ENCODE measurements at regions not wholly inside any gene's neighbourhood (a gene's known extent, or its start where the extent isn't known, plus 50 kb on each side); places are given as distances from the start of the nearest gene placed in this dataset.

DNA sequence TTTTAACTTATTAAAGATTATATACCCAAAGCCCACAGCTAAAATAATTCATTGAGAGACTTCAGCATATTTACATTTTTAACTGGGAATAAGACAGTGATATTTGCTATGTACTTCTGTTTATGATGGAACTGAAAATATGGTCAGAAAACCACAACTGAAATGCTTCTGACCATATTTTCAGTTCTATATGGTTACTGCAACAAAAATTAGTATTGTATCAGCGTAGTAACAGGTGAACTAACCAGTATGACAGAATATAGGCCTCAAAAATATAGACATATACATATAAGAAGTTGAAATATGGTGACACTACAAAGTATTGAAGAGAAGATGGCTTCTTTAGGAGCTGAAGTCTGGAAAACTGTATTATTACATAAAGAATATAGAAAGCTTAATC is 857.4 kb downstream of the OLFM4 start:
- Histone ChIP-seq H3K4me1 (ENCODE audit: insufficient read depth) (no peaks in the 10 kb centered on the region), H3K27ac (no peak overlapping the region), H3K27me3 (no peaks in the 10 kb centered on the region), H3K4me3 (no peak overlapping the region), H3K36me3 (no peaks in the 10 kb centered on the region), H3K9me3 (no peaks in the 10 kb centered on the region)
- intact Hi-C loops (cut with DNase I), result no loop called here
- TF ChIP-seq POLR2A (IDR thresholded peaks at IDR 0.05) (no peak), EP300 (IDR thresholded peaks at IDR 0.05) (no peak)
- TF ChIP-seq, protein P1, sequence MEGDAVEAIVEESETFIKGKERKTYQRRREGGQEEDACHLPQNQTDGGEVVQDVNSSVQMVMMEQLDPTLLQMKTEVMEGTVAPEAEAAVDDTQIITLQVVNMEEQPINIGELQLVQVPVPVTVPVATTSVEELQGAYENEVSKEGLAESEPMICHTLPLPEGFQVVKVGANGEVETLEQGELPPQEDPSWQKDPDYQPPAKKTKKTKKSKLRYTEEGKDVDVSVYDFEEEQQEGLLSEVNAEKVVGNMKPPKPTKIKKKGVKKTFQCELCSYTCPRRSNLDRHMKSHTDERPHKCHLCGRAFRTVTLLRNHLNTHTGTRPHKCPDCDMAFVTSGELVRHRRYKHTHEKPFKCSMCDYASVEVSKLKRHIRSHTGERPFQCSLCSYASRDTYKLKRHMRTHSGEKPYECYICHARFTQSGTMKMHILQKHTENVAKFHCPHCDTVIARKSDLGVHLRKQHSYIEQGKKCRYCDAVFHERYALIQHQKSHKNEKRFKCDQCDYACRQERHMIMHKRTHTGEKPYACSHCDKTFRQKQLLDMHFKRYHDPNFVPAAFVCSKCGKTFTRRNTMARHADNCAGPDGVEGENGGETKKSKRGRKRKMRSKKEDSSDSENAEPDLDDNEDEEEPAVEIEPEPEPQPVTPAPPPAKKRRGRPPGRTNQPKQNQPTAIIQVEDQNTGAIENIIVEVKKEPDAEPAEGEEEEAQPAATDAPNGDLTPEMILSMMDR (IDR thresholded peaks at IDR 0.05), result no peak
- 41 to 57% (median 51%) methylated on average over 1 of the region's 1 CpG for WGBS, 3 donors
- DNase-seq, result no peak

DNA sequence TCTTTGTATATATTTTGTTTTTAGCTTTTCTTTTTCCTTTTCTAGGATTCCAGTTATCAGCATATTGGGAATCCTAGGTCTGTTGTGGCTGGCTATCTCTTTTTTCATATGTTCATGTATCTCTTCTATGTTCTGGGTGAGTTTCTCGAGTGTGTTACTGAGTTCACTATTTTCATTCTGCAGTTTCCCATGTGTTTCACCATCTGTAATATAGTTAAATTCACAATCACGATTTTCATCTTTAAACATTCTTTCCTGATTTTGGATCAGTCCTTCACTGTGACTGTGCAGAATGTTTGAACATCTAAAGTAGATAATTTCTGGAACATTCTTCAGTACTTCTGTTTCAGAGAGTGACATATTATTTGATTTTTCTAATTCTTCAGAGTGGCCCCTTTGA is 862.1 kb downstream of the OLFM4 start:
- H3K27ac ChIP-seq, result no peak overlapping the region
- intact Hi-C loops (cut with DNase I), result no loop called here
- TF ChIP-seq EP300 (IDR thresholded peaks at IDR 0.05) (no peak), POLR2A (IDR thresholded peaks at IDR 0.05) (no peak)
- TF ChIP-seq, protein P1 (IDR thresholded peaks at IDR 0.05), result no peak
- DNase-seq, result no peak
- no peaks in the 10 kb centered on the region for H3K9me3 ChIP-seq
- H3K4me3 ChIP-seq, result no peak overlapping the region
- H3K36me3 ChIP-seq, result no peaks in the 10 kb centered on the region
- no peaks in the 10 kb centered on the region for H3K27me3 ChIP-seq
- no peaks in the 10 kb centered on the region for H3K4me1 ChIP-seq (ENCODE audit: insufficient read depth)
- WGBS, 3 donors, result 55 to 73% (median 56%) methylated on average over 2 of the region's 2 CpGs

DNA sequence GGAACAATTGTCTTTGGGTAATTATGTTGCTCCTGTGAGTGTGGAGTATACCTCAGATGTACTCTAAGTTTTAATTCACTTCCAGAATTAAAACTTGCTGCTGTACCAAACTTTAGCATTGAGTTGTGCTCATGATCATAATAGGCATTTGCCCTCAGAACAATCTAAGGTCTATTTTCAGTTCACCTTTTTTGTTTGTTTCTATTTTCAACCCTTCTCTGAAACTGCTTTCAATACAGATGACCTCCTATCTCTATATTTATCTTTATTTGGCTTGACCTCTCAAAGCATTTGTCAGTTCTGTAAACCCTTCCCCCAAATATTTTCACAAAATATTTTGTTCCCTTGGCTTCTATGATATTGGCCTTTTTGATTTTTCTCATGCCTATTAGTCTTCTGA is 873.0 kb downstream of the OLFM4 start:
- TF ChIP-seq EP300 (IDR thresholded peaks at IDR 0.05) (no peak), POLR2A (IDR thresholded peaks at IDR 0.05) (no peak)
- TF ChIP-seq, protein P1 (IDR thresholded peaks at IDR 0.05), result no peak
- no peak for DNase-seq
- Histone ChIP-seq H3K27me3 (no peaks in the 10 kb centered on the region), H3K36me3 (no peaks in the 10 kb centered on the region), H3K4me3 (no peak overlapping the region), H3K27ac (no peak overlapping the region), H3K9me3 (no peaks in the 10 kb centered on the region), H3K4me1 (ENCODE audit: insufficient read depth) (no peaks in the 10 kb centered on the region)
- intact Hi-C loops (cut with DNase I), result no loop called here

DNA sequence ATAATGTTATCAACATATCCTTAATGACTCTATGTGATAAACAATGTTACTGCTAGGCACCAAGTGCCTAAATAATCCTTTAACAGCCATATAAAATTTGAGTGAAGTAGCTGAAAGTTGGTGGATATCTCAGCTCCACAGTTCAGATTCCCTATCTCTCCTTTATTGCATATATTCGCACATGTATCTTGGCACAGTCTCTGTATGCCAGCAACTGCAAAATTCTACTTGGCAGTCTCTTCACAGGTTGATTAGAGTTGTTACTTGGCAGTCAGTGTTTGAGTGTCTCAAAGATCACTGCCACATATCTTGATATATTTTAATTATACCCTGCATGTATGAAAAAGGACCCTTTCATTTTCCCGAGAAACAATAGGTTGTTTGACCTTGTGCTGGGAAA is 879.3 kb downstream of the OLFM4 start:
- Histone ChIP-seq H3K4me1 (ENCODE audit: insufficient read depth) (no peaks in the 10 kb centered on the region), H3K4me3 (no peak overlapping the region), H3K27me3 (no peaks in the 10 kb centered on the region), H3K27ac (no peak overlapping the region), H3K36me3 (no peaks in the 10 kb centered on the region), H3K9me3 (no peaks in the 10 kb centered on the region)
- TF ChIP-seq EP300 (IDR thresholded peaks at IDR 0.05) (no peak), POLR2A (IDR thresholded peaks at IDR 0.05) (no peak)
- TF ChIP-seq, protein P1 (IDR thresholded peaks at IDR 0.05), result no peak
- DNase-seq, result no peak
- WGBS, 3 donors, result 55 to 75% (median 63%) methylated on average over 2 of the region's 2 CpGs
- intact Hi-C loops (cut with DNase I), result no loop called here

DNA sequence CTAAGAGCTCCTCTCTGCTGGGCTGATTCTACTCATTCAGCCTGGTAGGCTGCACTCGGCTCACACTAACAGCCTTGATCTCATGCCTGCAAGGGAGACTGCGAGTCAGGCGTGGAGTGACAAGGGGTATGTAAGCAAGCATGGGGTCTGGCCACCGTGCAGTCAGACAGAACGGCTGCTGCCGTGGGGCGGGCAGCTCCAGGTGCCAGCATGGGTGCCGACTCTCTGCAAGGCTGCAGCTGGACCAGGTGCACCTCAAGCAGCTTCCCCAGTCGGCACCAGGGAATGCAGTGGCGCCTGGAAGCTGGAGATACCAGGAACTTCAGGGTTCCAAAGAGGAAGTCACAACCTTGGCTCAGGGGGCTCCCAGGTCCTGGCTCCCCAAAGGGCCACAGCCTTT is 892.3 kb downstream of the OLFM4 start:
- H3K4me1 ChIP-seq (ENCODE audit: insufficient read depth), result no peaks in the 10 kb centered on the region
- no peak for DNase-seq
- intact Hi-C loops (cut with DNase I), result no loop called here
- H3K36me3 ChIP-seq, result no peaks in the 10 kb centered on the region
- TF ChIP-seq POLR2A (IDR thresholded peaks at IDR 0.05) (no peak), EP300 (IDR thresholded peaks at IDR 0.05) (no peak)
- TF ChIP-seq, protein P1 (IDR thresholded peaks at IDR 0.05), result no peak
- 76 to 90% (median 77%) methylated on average over 10 of the region's 10 CpGs for WGBS, 3 donors
- H3K27me3 ChIP-seq, result no peaks in the 10 kb centered on the region
- no peak overlapping the region for H3K4me3 ChIP-seq
- H3K27ac ChIP-seq, result no peak overlapping the region
- H3K9me3 ChIP-seq, result no peaks in the 10 kb centered on the region

Data from ovary (tissue), 7 donors.